Activated effector memory CD4-positive, alpha-beta T cell treated with anti-CD3 and anti-CD28 coated beads, Interleukin-2, amount 50 U/mL, for 16 hours (primary cell): ENCODE measurements at regions not wholly inside any gene's neighbourhood (a gene's known extent, or its start where the extent isn't known, plus 50 kb on each side); places are given as distances from the start of the nearest gene placed in this dataset.

Experiments
- DNase-seq: peaks from one replicate; pipeline ENCODE4 v3.0.0-alpha.2; 2020

- DNase-seq: no peak
These were observed 812.9 kb downstream of the JRKL start for GRCh38 chr11:97202613-97203292.

GRCh38 chr11:97218011-97218410 lies 828.2 kb downstream of the JRKL start:
- no peak for DNase-seq

- DNase-seq: no peak
These were observed 833.8 kb downstream of the JRKL start for GRCh38 chr11:97223647-97224046.

- no peak for DNase-seq
These were observed 834.6 kb downstream of the JRKL start for GRCh38 chr11:97224396-97224795.

GRCh38 chr11:97225794-97226193 lies 836.0 kb downstream of the JRKL start:
- no peak for DNase-seq

- DNase-seq: no peak
These were observed 840.1 kb downstream of the JRKL start for GRCh38 chr11:97229936-97230335.

GRCh38 chr11:97231231-97231630 lies 841.4 kb downstream of the JRKL start:
- no peak for DNase-seq

GRCh38 chr11:97234016-97234415 lies 844.2 kb downstream of the JRKL start:
- no peak for DNase-seq

GRCh38 chr11:97237151-97237550 lies 847.3 kb downstream of the JRKL start:
- no peak for DNase-seq

GRCh38 chr11:97247601-97248000 lies 857.8 kb downstream of the JRKL start:
- no peak for DNase-seq

GRCh38 chr11:97254790-97255189 lies 865.0 kb downstream of the JRKL start:
- DNase-seq: no peak

GRCh38 chr11:97259434-97259833 lies 869.6 kb downstream of the JRKL start:
- no peak for DNase-seq

GRCh38 chr11:97259884-97260283 lies 870.1 kb downstream of the JRKL start:
- DNase-seq: no peak

GRCh38 chr11:97263183-97263858 lies 873.5 kb downstream of the JRKL start:
- DNase-seq: no peak

- DNase-seq: no peak
These were observed 879.7 kb downstream of the JRKL start for GRCh38 chr11:97269527-97269926.

GRCh38 chr11:97279341-97279740 lies 889.5 kb downstream of the JRKL start:
- no peak for DNase-seq

- no peak for DNase-seq
These were observed 890.5 kb downstream of the JRKL start for GRCh38 chr11:97280347-97280746.

GRCh38 chr11:97289823-97290222 lies 900.0 kb downstream of the JRKL start:
- no peak for DNase-seq

- DNase-seq: no peak
These were observed 900.7 kb downstream of the JRKL start for GRCh38 chr11:97290464-97291041.

GRCh38 chr11:97296301-97296700 lies 906.5 kb downstream of the JRKL start:
- DNase-seq: no peak

GRCh38 chr11:97309291-97309690 lies 919.5 kb downstream of the JRKL start:
- no peak for DNase-seq

- no peak for DNase-seq
These were observed 935.9 kb downstream of the JRKL start for GRCh38 chr11:97325693-97326092.

GRCh38 chr11:97332271-97332670 lies 942.5 kb downstream of the JRKL start:
- DNase-seq: no peak

GRCh38 chr11:97336064-97336463 lies 946.3 kb downstream of the JRKL start:
- DNase-seq: no peak
